Mesendoderm (in vitro differentiated cells): ENCODE measurements at regions not wholly inside any gene's neighbourhood (a gene's known extent, or its start where the extent isn't known, plus 50 kb on each side); places are given as distances from the start of the nearest gene placed in this dataset.
"Not testable (repeated sequence)": the region's sequence is repeated elsewhere in the genome, so short reads cannot be mapped to it uniquely, and the experiment has no call there.

Experiments used
- DNase-seq: peaks from one replicate; pipeline ENCODE4 v3.0.0; 2013
- H2AK5ac ChIP-seq: 2 replicates; pipeline ENCODE4 v1.6.1; 2013; ENCODE audit warnings: low read length, inconsistent platforms
- H2BK120ac ChIP-seq: 2 replicates; pipeline ENCODE4 v1.6.1; 2013; ENCODE audit warnings: low read depth, mild to moderate bottlenecking, low read length, moderate library complexity, mixed read lengths
- H2BK15ac ChIP-seq: replicated peaks from 2 replicates; pipeline ENCODE4 v1.6.1; 2013; ENCODE audit warnings: low read depth, mild to moderate bottlenecking, moderate library complexity
- H2BK5ac ChIP-seq: 2 replicates; pipeline ENCODE4 v1.6.1; 2013; ENCODE audit warnings: low read length, inconsistent platforms
- H3K18ac ChIP-seq: 2 replicates; pipeline ENCODE4 v1.6.1; 2013; ENCODE audit warnings: mild to moderate bottlenecking, low read length, mixed read lengths
- H3K23ac ChIP-seq: one replicate; pipeline ENCODE4 v1.6.1; 2013; ENCODE audit warnings: low read length
- H3K27ac ChIP-seq: 2 replicates; pipeline ENCODE4 v1.5.1; 2013; ENCODE audit warnings: low read depth, mild to moderate bottlenecking, inconsistent platforms, low read length, moderate library complexity
- H3K27me3 ChIP-seq: 2 replicates; pipeline ENCODE4 v1.6.1; 2013; ENCODE audit warnings: low read length, control low read depth, mild to moderate bottlenecking, inconsistent platforms; ENCODE audit not compliant: insufficient read depth, poor library complexity
- H3K36me3 ChIP-seq: 2 replicates; pipeline ENCODE4 v1.6.1; 2013; ENCODE audit warnings: low read length, inconsistent platforms; ENCODE audit not compliant: control insufficient read depth, insufficient read depth
- H3K4ac ChIP-seq: one replicate; pipeline ENCODE4 v1.6.1; 2013; ENCODE audit warnings: low read depth, mild to moderate bottlenecking, low read length, moderate library complexity
- H3K4me1 ChIP-seq: 2 replicates; pipeline ENCODE4 v1.6.1; 2013; ENCODE audit warnings: low read depth, low read length, inconsistent platforms; ENCODE audit not compliant: control insufficient read depth
- H3K4me2 ChIP-seq: 2 replicates; pipeline ENCODE4 v1.6.1; 2013; ENCODE audit warnings: low read length
- H3K4me3 ChIP-seq: 2 replicates; pipeline ENCODE4 v1.5.1; 2013; ENCODE audit warnings: mild to moderate bottlenecking, low read length
- H3K56ac ChIP-seq: one replicate; pipeline ENCODE4 v1.6.1; 2013; ENCODE audit warnings: low read length
- H3K79me1 ChIP-seq: 2 replicates; pipeline ENCODE4 v1.6.1; 2013; ENCODE audit warnings: low read length, inconsistent platforms
- H3K79me2 ChIP-seq: 2 replicates; pipeline ENCODE4 v1.6.1; 2013; ENCODE audit warnings: mild to moderate bottlenecking, low read length; ENCODE audit not compliant: control insufficient read depth, insufficient read depth
- H3K9ac ChIP-seq: 2 replicates; pipeline ENCODE4 v1.6.1; 2013; ENCODE audit warnings: low read length, inconsistent platforms
- H4K5ac ChIP-seq: one replicate; pipeline ENCODE4 v1.6.1; 2013; ENCODE audit warnings: low read length
- H4K8ac ChIP-seq: one replicate; pipeline ENCODE4 v1.6.1; 2013; ENCODE audit warnings: low read depth, mild to moderate bottlenecking, control low read depth, low read length, moderate library complexity
- WGBS: extraction: QIAGEN DNeasy Blood & Tissue Kit; methylation state at CpG from one replicate; pipeline ENCODE4 v1.1.7; 2013; ENCODE audit warnings: low lambda C conversion rate, missing lambda C conversion rate; ENCODE audit not compliant: insufficient coverage; ENCODE audit errors: extremely low coverage; 5-methylcytosine and 5-hydroxymethylcytosine counted together

- H2BK120ac ChIP-seq = no peak overlapping the region
- H3K4me1 ChIP-seq = no peaks in the 10 kb centered on the region
- H3K79me1 ChIP-seq = no peaks in the 10 kb centered on the region
- no peak overlapping the region for H3K18ac ChIP-seq
- H3K56ac ChIP-seq = no peak overlapping the region
- H3K4me2 ChIP-seq = no peak overlapping the region
- H4K8ac ChIP-seq = no peak overlapping the region
- no peak for DNase-seq
- H2BK15ac ChIP-seq = no peak overlapping the region
- H3K4me3 ChIP-seq = no peak overlapping the region
- H3K27ac ChIP-seq = no peak overlapping the region
- no peak overlapping the region for H3K23ac ChIP-seq
- H3K36me3 ChIP-seq = no peaks in the 10 kb centered on the region
- no peaks in the 10 kb centered on the region for H3K27me3 ChIP-seq
- H3K4ac ChIP-seq = no peak overlapping the region
- WGBS = no CpG with 5 or more reads among the region's 3 CpGs
- no peak overlapping the region for H3K9ac ChIP-seq
- H3K79me2 ChIP-seq = no peaks in the 10 kb centered on the region
- no peak overlapping the region for H2BK5ac ChIP-seq
- no peak overlapping the region for H4K5ac ChIP-seq
- no peak overlapping the region for H2AK5ac ChIP-seq
These were observed 429.5 kb downstream of the BUD13 start for GRCh38 chr11:116343270-116343669.

DNA sequence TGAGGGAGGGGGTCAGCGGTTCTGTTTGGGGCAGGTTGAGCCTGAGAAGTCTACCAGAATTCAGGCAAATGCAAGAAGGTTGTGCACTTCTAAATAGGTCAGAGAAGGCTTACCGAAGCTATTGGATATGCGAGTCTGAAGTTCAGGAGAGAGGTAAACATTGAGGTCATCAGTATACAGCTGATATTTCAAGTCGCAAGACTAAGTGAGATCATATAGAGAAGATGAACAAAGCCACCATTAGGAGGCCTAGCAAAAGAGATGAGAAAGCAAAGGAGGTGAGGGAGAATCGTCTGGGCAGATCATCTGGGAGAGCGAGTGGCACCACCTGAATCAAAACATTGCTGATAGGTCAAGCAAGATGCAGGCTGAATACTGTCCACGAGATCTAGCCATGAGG is 430.6 kb downstream of the BUD13 start:
- H3K79me2 ChIP-seq = no peaks in the 10 kb centered on the region
- no peaks in the 10 kb centered on the region for H3K27me3 ChIP-seq
- no peak overlapping the region for H4K8ac ChIP-seq
- WGBS = no CpG with 5 or more reads among the region's 7 CpGs
- H3K23ac ChIP-seq = no peak overlapping the region
- H2AK5ac ChIP-seq = no peak overlapping the region
- H3K27ac ChIP-seq = no peak overlapping the region
- no peaks in the 10 kb centered on the region for H3K79me1 ChIP-seq
- H2BK120ac ChIP-seq = no peak overlapping the region
- no peak overlapping the region for H3K56ac ChIP-seq
- no peak overlapping the region for H3K4ac ChIP-seq
- H2BK15ac ChIP-seq = no peak overlapping the region
- H3K4me2 ChIP-seq = no peak overlapping the region
- no peaks in the 10 kb centered on the region for H3K36me3 ChIP-seq
- no peaks in the 10 kb centered on the region for H3K4me1 ChIP-seq
- H2BK5ac ChIP-seq = no peak overlapping the region
- H4K5ac ChIP-seq = no peak overlapping the region
- H3K9ac ChIP-seq = no peak overlapping the region
- DNase-seq = no peak
- no peak overlapping the region for H3K4me3 ChIP-seq
- H3K18ac ChIP-seq = no peak overlapping the region

DNA sequence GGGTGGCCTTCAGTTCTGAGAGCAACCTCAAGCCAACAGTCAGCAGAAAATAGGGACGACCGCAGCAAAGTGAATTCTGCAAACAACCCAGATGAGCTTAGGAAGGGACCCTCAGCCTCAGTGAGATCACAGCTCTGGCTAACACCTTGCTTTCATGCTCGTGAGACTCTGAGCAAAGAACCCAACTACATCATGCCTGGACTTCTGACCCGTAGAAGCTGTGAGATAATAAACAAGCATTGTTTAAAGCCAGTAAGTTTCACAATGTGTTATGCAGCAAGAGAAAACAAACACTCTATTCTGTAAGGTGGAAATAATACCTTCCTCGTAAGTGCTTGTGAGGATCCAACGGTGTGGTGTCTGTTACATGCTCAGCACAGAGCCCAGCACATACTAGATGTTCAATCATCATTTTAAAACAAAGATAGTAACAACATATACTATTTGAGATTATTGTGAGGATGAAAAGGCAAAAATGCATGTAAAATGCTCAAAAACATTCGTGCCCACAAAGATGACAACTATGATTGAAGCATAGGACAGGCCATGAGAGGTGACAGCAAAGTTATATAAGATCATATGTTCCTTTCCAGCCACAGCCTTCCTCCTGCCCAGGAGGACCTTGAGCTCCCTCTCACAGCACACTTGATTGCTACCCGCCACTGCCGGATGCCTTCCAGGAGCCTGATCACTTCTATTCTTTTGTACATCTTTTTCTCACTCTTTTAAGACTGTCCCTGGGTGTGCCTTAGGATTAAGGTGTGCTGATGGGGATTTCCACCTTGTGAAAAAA is 433.3 kb downstream of the BUD13 start:
- WGBS = no CpG with 5 or more reads among the region's 9 CpGs
- no peak overlapping the region for H3K4ac ChIP-seq
- no peak overlapping the region for H3K56ac ChIP-seq
- H3K27me3 ChIP-seq = no peaks in the 10 kb centered on the region
- no peak overlapping the region for H2BK15ac ChIP-seq
- no peaks in the 10 kb centered on the region for H3K36me3 ChIP-seq
- no peak overlapping the region for H3K18ac ChIP-seq
- no peak overlapping the region for H4K5ac ChIP-seq
- H3K79me2 ChIP-seq = no peaks in the 10 kb centered on the region
- no peak for DNase-seq
- no peak overlapping the region for H4K8ac ChIP-seq
- no peak overlapping the region for H3K23ac ChIP-seq
- H3K79me1 ChIP-seq = no peaks in the 10 kb centered on the region
- H3K4me2 ChIP-seq = no peak overlapping the region
- no peak overlapping the region for H3K4me3 ChIP-seq
- H3K9ac ChIP-seq = no peak overlapping the region
- H3K27ac ChIP-seq = no peak overlapping the region
- H2AK5ac ChIP-seq = no peak overlapping the region
- no peak overlapping the region for H2BK5ac ChIP-seq
- H2BK120ac ChIP-seq = no peak overlapping the region
- no peaks in the 10 kb centered on the region for H3K4me1 ChIP-seq

DNA sequence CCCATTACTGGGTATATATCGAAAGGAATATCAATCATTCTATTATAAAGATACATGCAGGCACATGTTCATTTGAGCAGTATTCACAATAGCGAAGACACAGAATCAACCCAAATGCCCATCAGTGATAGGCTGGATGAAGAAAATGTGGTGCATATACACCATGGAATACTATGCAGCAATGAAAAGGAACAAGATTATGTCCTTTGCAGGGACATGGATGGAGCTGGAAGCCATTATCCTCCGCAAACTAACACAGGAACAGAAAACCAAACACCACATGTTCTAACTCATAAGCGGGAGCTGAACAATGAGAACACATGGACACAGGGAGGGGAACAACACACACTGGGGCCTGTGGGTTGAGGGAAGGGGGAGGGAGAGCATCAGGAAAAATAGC is 434.3 kb downstream of the BUD13 start:
- no CpG with 5 or more reads among the region's 4 CpGs for WGBS

DNA sequence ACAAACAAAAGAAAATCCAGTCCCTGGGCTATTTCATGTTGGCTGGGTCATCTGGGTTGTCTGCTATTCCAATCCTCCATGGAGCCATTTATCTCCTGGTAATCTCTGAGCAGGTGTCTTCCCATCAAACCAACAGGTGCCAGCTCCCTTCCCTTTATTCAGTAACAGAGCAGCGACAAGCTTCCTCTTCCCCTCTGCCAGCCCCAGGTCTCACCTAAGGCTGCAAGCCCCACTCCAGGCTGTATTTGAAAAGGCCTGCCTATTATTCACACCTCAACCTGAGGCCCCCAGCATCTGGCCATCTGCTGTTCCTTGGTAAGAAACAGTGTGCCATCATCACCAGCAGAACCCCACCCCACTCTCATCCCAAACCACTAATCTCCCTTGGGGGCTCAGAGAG is 436.2 kb downstream of the BUD13 start:
- H3K9ac ChIP-seq = no peak overlapping the region
- no peaks in the 10 kb centered on the region for H3K79me1 ChIP-seq
- no peak overlapping the region for H3K56ac ChIP-seq
- no peak overlapping the region for H3K27ac ChIP-seq
- no peak overlapping the region for H2AK5ac ChIP-seq
- no peak overlapping the region for H4K5ac ChIP-seq
- H2BK120ac ChIP-seq = no peak overlapping the region
- no peak overlapping the region for H4K8ac ChIP-seq
- H3K18ac ChIP-seq = no peak overlapping the region
- WGBS = no CpG with 5 or more reads among the region's 1 CpG
- DNase-seq = no peak
- no peak overlapping the region for H2BK5ac ChIP-seq
- H3K27me3 ChIP-seq = no peaks in the 10 kb centered on the region
- H3K36me3 ChIP-seq = no peaks in the 10 kb centered on the region
- no peak overlapping the region for H3K4me2 ChIP-seq
- no peak overlapping the region for H3K4me3 ChIP-seq
- no peaks in the 10 kb centered on the region for H3K79me2 ChIP-seq
- no peaks in the 10 kb centered on the region for H3K4me1 ChIP-seq
- H3K23ac ChIP-seq = no peak overlapping the region
- H3K4ac ChIP-seq = no peak overlapping the region
- no peak overlapping the region for H2BK15ac ChIP-seq

More for the DNA sequence above, 434.3 kb downstream of the BUD13 start:
- not testable (repeated sequence) for H4K8ac ChIP-seq, H3K4me3 ChIP-seq, DNase-seq, H3K4me2 ChIP-seq, H3K56ac ChIP-seq, H3K36me3 ChIP-seq, H3K79me2 ChIP-seq, H2BK120ac ChIP-seq, H3K4me1 ChIP-seq, H2BK5ac ChIP-seq, H2AK5ac ChIP-seq, H3K79me1 ChIP-seq, H3K23ac ChIP-seq, H3K27ac ChIP-seq, H2BK15ac ChIP-seq, H3K4ac ChIP-seq, H3K9ac ChIP-seq, H4K5ac ChIP-seq, H3K27me3 ChIP-seq, H3K18ac ChIP-seq

- no peak for DNase-seq
- H3K23ac ChIP-seq = no peak overlapping the region
- no peaks in the 10 kb centered on the region for H3K79me1 ChIP-seq
- no peak overlapping the region for H2BK15ac ChIP-seq
- no peak overlapping the region for H4K5ac ChIP-seq
- no peak overlapping the region for H3K27ac ChIP-seq
- no peak overlapping the region for H2BK5ac ChIP-seq
- no peak overlapping the region for H2AK5ac ChIP-seq
- H3K4ac ChIP-seq = no peak overlapping the region
- no peak overlapping the region for H2BK120ac ChIP-seq
- no peaks in the 10 kb centered on the region for H3K4me1 ChIP-seq
- H3K4me2 ChIP-seq = no peak overlapping the region
- no peaks in the 10 kb centered on the region for H3K27me3 ChIP-seq
- no peak overlapping the region for H3K4me3 ChIP-seq
- no peak overlapping the region for H4K8ac ChIP-seq
- no peaks in the 10 kb centered on the region for H3K36me3 ChIP-seq
- H3K56ac ChIP-seq = no peak overlapping the region
- no peak overlapping the region for H3K9ac ChIP-seq
- no CpG with 5 or more reads among the region's 3 CpGs for WGBS
- no peaks in the 10 kb centered on the region for H3K79me2 ChIP-seq
- no peak overlapping the region for H3K18ac ChIP-seq
These were observed 436.9 kb downstream of the BUD13 start for GRCh38 chr11:116335891-116336290.
